ENCODE measurements at regions not wholly inside any gene's neighbourhood (a gene's known extent, or its start where the extent isn't known, plus 50 kb on each side); places are given as distances from the start of the nearest gene placed in this dataset.
"Not testable (repeated sequence)": the region's sequence is repeated elsewhere in the genome, so short reads cannot be mapped to it uniquely, and the experiment has no call there.

GRCh38 chr16:46387720-46388119 lies 233.5 kb downstream of the SHCBP1 start:
- TF ChIP-seq CTCF (IDR thresholded peaks at IDR 0.05; ENCODE audit: poor library complexity); EZH2 (IDR thresholded peaks at IDR 0.05; ENCODE audit: borderline replicate concordance): not testable (repeated sequence)

All from hepatocyte (in vitro differentiated cells).